ENCODE measurements at regions not wholly inside any gene's neighbourhood (a gene's known extent, or its start where the extent isn't known, plus 50 kb on each side); places are given as distances from the start of the nearest gene placed in this dataset.

DNA sequence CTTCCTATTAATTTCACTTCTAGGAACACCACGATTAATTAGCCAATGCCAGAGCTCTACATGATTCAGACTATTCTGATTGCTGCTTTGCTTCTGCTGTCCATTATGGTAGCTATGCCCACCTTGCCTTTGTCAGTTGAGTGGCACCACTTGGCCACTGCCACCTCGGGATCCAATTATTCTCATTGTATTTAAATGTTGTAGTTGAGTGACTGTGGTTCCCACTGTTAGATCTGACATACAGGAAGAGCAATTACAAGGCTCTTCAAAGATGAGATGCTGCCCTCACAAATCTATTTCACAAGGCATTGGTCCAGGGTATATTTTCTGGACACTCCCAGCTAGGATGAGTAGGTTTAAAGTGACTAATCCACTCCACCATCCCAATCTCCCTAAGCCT, 864.5 kb upstream of the EDIL3 start (continued):
- TF ChIP-seq, protein P1, sequence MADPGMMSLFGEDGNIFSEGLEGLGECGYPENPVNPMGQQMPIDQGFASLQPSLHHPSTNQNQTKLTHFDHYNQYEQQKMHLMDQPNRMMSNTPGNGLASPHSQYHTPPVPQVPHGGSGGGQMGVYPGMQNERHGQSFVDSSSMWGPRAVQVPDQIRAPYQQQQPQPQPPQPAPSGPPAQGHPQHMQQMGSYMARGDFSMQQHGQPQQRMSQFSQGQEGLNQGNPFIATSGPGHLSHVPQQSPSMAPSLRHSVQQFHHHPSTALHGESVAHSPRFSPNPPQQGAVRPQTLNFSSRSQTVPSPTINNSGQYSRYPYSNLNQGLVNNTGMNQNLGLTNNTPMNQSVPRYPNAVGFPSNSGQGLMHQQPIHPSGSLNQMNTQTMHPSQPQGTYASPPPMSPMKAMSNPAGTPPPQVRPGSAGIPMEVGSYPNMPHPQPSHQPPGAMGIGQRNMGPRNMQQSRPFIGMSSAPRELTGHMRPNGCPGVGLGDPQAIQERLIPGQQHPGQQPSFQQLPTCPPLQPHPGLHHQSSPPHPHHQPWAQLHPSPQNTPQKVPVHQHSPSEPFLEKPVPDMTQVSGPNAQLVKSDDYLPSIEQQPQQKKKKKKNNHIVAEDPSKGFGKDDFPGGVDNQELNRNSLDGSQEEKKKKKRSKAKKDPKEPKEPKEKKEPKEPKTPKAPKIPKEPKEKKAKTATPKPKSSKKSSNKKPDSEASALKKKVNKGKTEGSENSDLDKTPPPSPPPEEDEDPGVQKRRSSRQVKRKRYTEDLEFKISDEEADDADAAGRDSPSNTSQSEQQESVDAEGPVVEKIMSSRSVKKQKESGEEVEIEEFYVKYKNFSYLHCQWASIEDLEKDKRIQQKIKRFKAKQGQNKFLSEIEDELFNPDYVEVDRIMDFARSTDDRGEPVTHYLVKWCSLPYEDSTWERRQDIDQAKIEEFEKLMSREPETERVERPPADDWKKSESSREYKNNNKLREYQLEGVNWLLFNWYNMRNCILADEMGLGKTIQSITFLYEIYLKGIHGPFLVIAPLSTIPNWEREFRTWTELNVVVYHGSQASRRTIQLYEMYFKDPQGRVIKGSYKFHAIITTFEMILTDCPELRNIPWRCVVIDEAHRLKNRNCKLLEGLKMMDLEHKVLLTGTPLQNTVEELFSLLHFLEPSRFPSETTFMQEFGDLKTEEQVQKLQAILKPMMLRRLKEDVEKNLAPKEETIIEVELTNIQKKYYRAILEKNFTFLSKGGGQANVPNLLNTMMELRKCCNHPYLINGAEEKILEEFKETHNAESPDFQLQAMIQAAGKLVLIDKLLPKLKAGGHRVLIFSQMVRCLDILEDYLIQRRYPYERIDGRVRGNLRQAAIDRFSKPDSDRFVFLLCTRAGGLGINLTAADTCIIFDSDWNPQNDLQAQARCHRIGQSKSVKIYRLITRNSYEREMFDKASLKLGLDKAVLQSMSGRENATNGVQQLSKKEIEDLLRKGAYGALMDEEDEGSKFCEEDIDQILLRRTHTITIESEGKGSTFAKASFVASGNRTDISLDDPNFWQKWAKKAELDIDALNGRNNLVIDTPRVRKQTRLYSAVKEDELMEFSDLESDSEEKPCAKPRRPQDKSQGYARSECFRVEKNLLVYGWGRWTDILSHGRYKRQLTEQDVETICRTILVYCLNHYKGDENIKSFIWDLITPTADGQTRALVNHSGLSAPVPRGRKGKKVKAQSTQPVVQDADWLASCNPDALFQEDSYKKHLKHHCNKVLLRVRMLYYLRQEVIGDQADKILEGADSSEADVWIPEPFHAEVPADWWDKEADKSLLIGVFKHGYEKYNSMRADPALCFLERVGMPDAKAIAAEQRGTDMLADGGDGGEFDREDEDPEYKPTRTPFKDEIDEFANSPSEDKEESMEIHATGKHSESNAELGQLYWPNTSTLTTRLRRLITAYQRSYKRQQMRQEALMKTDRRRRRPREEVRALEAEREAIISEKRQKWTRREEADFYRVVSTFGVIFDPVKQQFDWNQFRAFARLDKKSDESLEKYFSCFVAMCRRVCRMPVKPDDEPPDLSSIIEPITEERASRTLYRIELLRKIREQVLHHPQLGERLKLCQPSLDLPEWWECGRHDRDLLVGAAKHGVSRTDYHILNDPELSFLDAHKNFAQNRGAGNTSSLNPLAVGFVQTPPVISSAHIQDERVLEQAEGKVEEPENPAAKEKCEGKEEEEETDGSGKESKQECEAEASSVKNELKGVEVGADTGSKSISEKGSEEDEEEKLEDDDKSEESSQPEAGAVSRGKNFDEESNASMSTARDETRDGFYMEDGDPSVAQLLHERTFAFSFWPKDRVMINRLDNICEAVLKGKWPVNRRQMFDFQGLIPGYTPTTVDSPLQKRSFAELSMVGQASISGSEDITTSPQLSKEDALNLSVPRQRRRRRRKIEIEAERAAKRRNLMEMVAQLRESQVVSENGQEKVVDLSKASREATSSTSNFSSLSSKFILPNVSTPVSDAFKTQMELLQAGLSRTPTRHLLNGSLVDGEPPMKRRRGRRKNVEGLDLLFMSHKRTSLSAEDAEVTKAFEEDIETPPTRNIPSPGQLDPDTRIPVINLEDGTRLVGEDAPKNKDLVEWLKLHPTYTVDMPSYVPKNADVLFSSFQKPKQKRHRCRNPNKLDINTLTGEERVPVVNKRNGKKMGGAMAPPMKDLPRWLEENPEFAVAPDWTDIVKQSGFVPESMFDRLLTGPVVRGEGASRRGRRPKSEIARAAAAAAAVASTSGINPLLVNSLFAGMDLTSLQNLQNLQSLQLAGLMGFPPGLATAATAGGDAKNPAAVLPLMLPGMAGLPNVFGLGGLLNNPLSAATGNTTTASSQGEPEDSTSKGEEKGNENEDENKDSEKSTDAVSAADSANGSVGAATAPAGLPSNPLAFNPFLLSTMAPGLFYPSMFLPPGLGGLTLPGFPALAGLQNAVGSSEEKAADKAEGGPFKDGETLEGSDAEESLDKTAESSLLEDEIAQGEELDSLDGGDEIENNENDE (IDR thresholded peaks at IDR 0.05; ENCODE audit: insufficient replicate concordance, low read length), result no peak
- no peak for TF ChIP-seq RNF2 (IDR thresholded peaks at IDR 0.05; ENCODE audit: borderline replicate concordance, low read depth, low read length, missing control alignments, poor library complexity, severe bottlenecking)
- no peak for TF ChIP-seq SUZ12 (IDR thresholded peaks at IDR 0.05; ENCODE audit: low read length)

All from H1 (cell line).